Dendritic cell treated with granulocyte-macrophage colony-stimulating factor and Interleukin-4, amounts not matched to agents 40 ng/mL and 50 ng/mL, for 4 days (primary cell): ENCODE measurements at regions not wholly inside any gene's neighbourhood (a gene's known extent, or its start where the extent isn't known, plus 50 kb on each side); places are given as distances from the start of the nearest gene placed in this dataset.
"Not testable (repeated sequence)": the region's sequence is repeated elsewhere in the genome, so short reads cannot be mapped to it uniquely, and the experiment has no call there.

Experiments
- H3K27ac Mint-ChIP-seq: one replicate; pipeline ENCODE4 v1.8.0; 2022; ENCODE audit warnings: mild to moderate bottlenecking, mixed read lengths
- H3K27me3 Mint-ChIP-seq: one replicate; pipeline ENCODE4 v1.8.0; 2022; ENCODE audit warnings: mild to moderate bottlenecking, mixed read lengths
- H3K36me3 Mint-ChIP-seq: one replicate; pipeline ENCODE4 v1.8.0; 2022; ENCODE audit warnings: low read depth, mixed read lengths
- H3K4me1 Mint-ChIP-seq: one replicate; pipeline ENCODE4 v1.8.0; 2022; ENCODE audit warnings: low read depth, mixed read lengths
- H3K4me3 Mint-ChIP-seq: one replicate; pipeline ENCODE4 v1.8.0; 2022; ENCODE audit warnings: mild to moderate bottlenecking, moderate library complexity, mixed read lengths
- H3K9me3 Mint-ChIP-seq: one replicate; pipeline ENCODE4 v1.8.0; 2022; ENCODE audit warnings: mixed read lengths
- intact Hi-C: fragments of 100-400 bp; cut with micrococcal nuclease; formaldehyde crosslinking; loops from one replicate; pipeline ENCODE4 v1.15.0; 2022

- H3K9me3 Mint-ChIP-seq = no peaks in the 10 kb centered on the region
- no peaks in the 10 kb centered on the region for H3K36me3 Mint-ChIP-seq
- H3K27me3 Mint-ChIP-seq = peaks cover 7% of the 10 kb centered on the region
- H3K4me3 Mint-ChIP-seq = no peak overlapping the region
- H3K4me1 Mint-ChIP-seq = peaks cover 6% of the 10 kb centered on the region
- intact Hi-C loops = no loop called here
- peak overlapping the region; percentile 16 for H3K27ac Mint-ChIP-seq
These were observed 422.3 kb downstream of the TMEM114 start for GRCh38 chr16:8168016-8168415.

GRCh38 chr16:8167436-8167835 is 422.9 kb downstream of the TMEM114 start:
- H3K9me3 Mint-ChIP-seq = no peaks in the 10 kb centered on the region
- peaks cover 6% of the 10 kb centered on the region for H3K4me1 Mint-ChIP-seq
- H3K36me3 Mint-ChIP-seq = no peaks in the 10 kb centered on the region
- H3K27ac Mint-ChIP-seq = peak overlapping the region; percentile 16
- intact Hi-C loops = no loop called here
- peaks cover 7% of the 10 kb centered on the region for H3K27me3 Mint-ChIP-seq
- H3K4me3 Mint-ChIP-seq = no peak overlapping the region

- H3K36me3 Mint-ChIP-seq = no peaks in the 10 kb centered on the region
- peaks cover 26% of the 10 kb centered on the region for H3K9me3 Mint-ChIP-seq
- no peak overlapping the region for H3K27ac Mint-ChIP-seq
- H3K4me1 Mint-ChIP-seq = no peaks in the 10 kb centered on the region
- H3K4me3 Mint-ChIP-seq = no peak overlapping the region
- H3K27me3 Mint-ChIP-seq = no peaks in the 10 kb centered on the region
- intact Hi-C loops = no loop called here
These were observed 432.3 kb downstream of the TMEM114 start for GRCh38 chr16:8158051-8158450.

- Mint-ChIP-seq H3K27me3 (no peaks in the 10 kb centered on the region), H3K4me1 (no peaks in the 10 kb centered on the region), H3K4me3 (no peak overlapping the region), H3K9me3 (peaks cover 26% of the 10 kb centered on the region), H3K27ac (no peak overlapping the region), H3K36me3 (no peaks in the 10 kb centered on the region)
- intact Hi-C loops = no loop called here
These were observed 435.0 kb downstream of the TMEM114 start for GRCh38 chr16:8155275-8155674.

- no peaks in the 10 kb centered on the region for H3K27me3 Mint-ChIP-seq
- H3K27ac Mint-ChIP-seq = no peak overlapping the region
- intact Hi-C loops = no loop called here
- no peak overlapping the region for H3K4me3 Mint-ChIP-seq
- H3K36me3 Mint-ChIP-seq = no peaks in the 10 kb centered on the region
- H3K4me1 Mint-ChIP-seq = no peaks in the 10 kb centered on the region
- no peaks in the 10 kb centered on the region for H3K9me3 Mint-ChIP-seq
These were observed 443.9 kb downstream of the TMEM114 start for GRCh38 chr16:8146256-8147012.

- Mint-ChIP-seq H3K4me3 (no peak overlapping the region), H3K4me1 (no peaks in the 10 kb centered on the region), H3K9me3 (no peaks in the 10 kb centered on the region), H3K27me3 (no peaks in the 10 kb centered on the region), H3K27ac (no peak overlapping the region), H3K36me3 (no peaks in the 10 kb centered on the region)
- intact Hi-C loops = no loop called here
These were observed 451.6 kb downstream of the TMEM114 start for GRCh38 chr16:8138666-8139065.

GRCh38 chr16:8137606-8138005 is 452.7 kb downstream of the TMEM114 start:
- intact Hi-C loops = no loop called here
- Mint-ChIP-seq H3K4me1 (no peaks in the 10 kb centered on the region), H3K9me3 (no peaks in the 10 kb centered on the region), H3K27ac (no peak overlapping the region), H3K27me3 (no peaks in the 10 kb centered on the region), H3K4me3 (no peak overlapping the region), H3K36me3 (no peaks in the 10 kb centered on the region)

GRCh38 chr16:8130197-8130596 is 460.1 kb downstream of the TMEM114 start:
- Mint-ChIP-seq H3K27me3 (no peaks in the 10 kb centered on the region), H3K9me3 (peaks cover 9% of the 10 kb centered on the region), H3K27ac (no peak overlapping the region), H3K4me3 (no peak overlapping the region), H3K36me3 (no peaks in the 10 kb centered on the region), H3K4me1 (no peaks in the 10 kb centered on the region)
- intact Hi-C loops = no loop called here

- no peaks in the 10 kb centered on the region for H3K4me1 Mint-ChIP-seq
- intact Hi-C loops = no loop called here
- H3K27me3 Mint-ChIP-seq = no peaks in the 10 kb centered on the region
- H3K4me3 Mint-ChIP-seq = no peak overlapping the region
- no peaks in the 10 kb centered on the region for H3K36me3 Mint-ChIP-seq
- peaks cover 20% of the 10 kb centered on the region for H3K9me3 Mint-ChIP-seq
- no peak overlapping the region for H3K27ac Mint-ChIP-seq
These were observed 463.2 kb downstream of the TMEM114 start for GRCh38 chr16:8127070-8127469.

- H3K36me3 Mint-ChIP-seq = no peaks in the 10 kb centered on the region
- H3K9me3 Mint-ChIP-seq = peaks cover 20% of the 10 kb centered on the region
- intact Hi-C loops = no loop called here
- H3K4me1 Mint-ChIP-seq = no peaks in the 10 kb centered on the region
- no peak overlapping the region for H3K4me3 Mint-ChIP-seq
- no peaks in the 10 kb centered on the region for H3K27me3 Mint-ChIP-seq
- no peak overlapping the region for H3K27ac Mint-ChIP-seq
These were observed 464.0 kb downstream of the TMEM114 start for GRCh38 chr16:8126313-8126712.

- H3K36me3 Mint-ChIP-seq = no peaks in the 10 kb centered on the region
- H3K27ac Mint-ChIP-seq = no peak overlapping the region
- no peaks in the 10 kb centered on the region for H3K27me3 Mint-ChIP-seq
- H3K4me1 Mint-ChIP-seq = no peaks in the 10 kb centered on the region
- no peak overlapping the region for H3K4me3 Mint-ChIP-seq
- intact Hi-C loops = no loop called here
- peaks cover 26% of the 10 kb centered on the region for H3K9me3 Mint-ChIP-seq
These were observed 470.3 kb downstream of the TMEM114 start for GRCh38 chr16:8120001-8120400.

- Mint-ChIP-seq H3K27me3 (no peaks in the 10 kb centered on the region), H3K36me3 (no peaks in the 10 kb centered on the region), H3K27ac (no peak overlapping the region), H3K4me3 (no peak overlapping the region), H3K4me1 (no peaks in the 10 kb centered on the region), H3K9me3 (peaks cover 26% of the 10 kb centered on the region)
- intact Hi-C loops = no loop called here
These were observed 474.5 kb downstream of the TMEM114 start for GRCh38 chr16:8115814-8116213.

- H3K27ac Mint-ChIP-seq, H3K36me3 Mint-ChIP-seq, H3K27me3 Mint-ChIP-seq, H3K4me1 Mint-ChIP-seq, H3K4me3 Mint-ChIP-seq, intact Hi-C loops: not testable (repeated sequence)
- H3K9me3 Mint-ChIP-seq = peaks cover 26% of the 10 kb centered on the region
These were observed 475.4 kb downstream of the TMEM114 start for GRCh38 chr16:8114941-8115340.

GRCh38 chr16:8113843-8114242 is 476.5 kb downstream of the TMEM114 start:
- no peak overlapping the region for H3K4me3 Mint-ChIP-seq
- H3K27ac Mint-ChIP-seq = no peak overlapping the region
- H3K9me3 Mint-ChIP-seq = peaks cover 35% of the 10 kb centered on the region
- no peaks in the 10 kb centered on the region for H3K4me1 Mint-ChIP-seq
- H3K36me3 Mint-ChIP-seq = no peaks in the 10 kb centered on the region
- intact Hi-C loops = no loop called here
- H3K27me3 Mint-ChIP-seq = no peaks in the 10 kb centered on the region
